ENCODE measurements at regions not wholly inside any gene's neighbourhood (a gene's known extent, or its start where the extent isn't known, plus 50 kb on each side); places are given as distances from the start of the nearest gene placed in this dataset.

GRCh38 chr2:125445495-125445894 is 1210.5 kb upstream of the GYPC start:
- no peak overlapping the region for H3K18ac ChIP-seq (ENCODE audit: low read depth, low read length)
- no peak overlapping the region for H4K5ac ChIP-seq (ENCODE audit: low read depth, low read length)
- H4K91ac ChIP-seq (ENCODE audit: insufficient read depth, low read depth, low read length), result no peak overlapping the region
- no peak overlapping the region for H2AK5ac ChIP-seq (ENCODE audit: low read depth, low read length)
- ChIA-PET POLR2A (ENCODE audit: unreplicated experiment) (no interaction called here), CTCF (no interaction called here)
- TF ChIP-seq SMC3 (IDR thresholded peaks at IDR 0.05; ENCODE audit: low read depth, low read length), result no peak
- no peak for TF ChIP-seq RAD21 (IDR thresholded peaks at IDR 0.05; ENCODE audit: low read length)
- no peak for TF ChIP-seq CTCF (conservative IDR thresholded peaks at IDR 0.05; ENCODE audit: low read depth, low read length)
- TF ChIP-seq ELK1 (IDR thresholded peaks at IDR 0.05; ENCODE audit: borderline replicate concordance, low read depth, low read length), result no peak
- no peak for TF ChIP-seq CHD1 (IDR thresholded peaks at IDR 0.05; ENCODE audit: low read depth, low read length)
- no peak for TF ChIP-seq CEBPB (IDR thresholded peaks at IDR 0.05; ENCODE audit: low read depth, low read length)
- TF ChIP-seq MXI1 (IDR thresholded peaks at IDR 0.05; ENCODE audit: borderline replicate concordance, low read depth, low read length), result no peak
- TF ChIP-seq NFE2L2 (IDR thresholded peaks at IDR 0.05; ENCODE audit: low read depth, low read length), result no peak
- TF ChIP-seq FOS (IDR thresholded peaks at IDR 0.05; ENCODE audit: low read depth, low read length), result no peak
- no peak for TF ChIP-seq BHLHE40 (IDR thresholded peaks at IDR 0.05; ENCODE audit: low read depth, low read length)
- TF ChIP-seq MAFK (IDR thresholded peaks at IDR 0.05; ENCODE audit: low read depth, low read length), result no peak
- no peak for TF ChIP-seq RFX5 (IDR thresholded peaks at IDR 0.05; ENCODE audit: low read depth, low read length)
- no peak for TF ChIP-seq POLR2A (IDR thresholded peaks at IDR 0.05; ENCODE audit: low read depth, low read length)
- no peak for TF ChIP-seq MAZ (IDR thresholded peaks at IDR 0.05; ENCODE audit: borderline replicate concordance, low read depth, low read length)
- TF ChIP-seq USF2 (IDR thresholded peaks at IDR 0.05; ENCODE audit: low read depth, low read length), result no peak
- no peak for TF ChIP-seq RCOR1 (IDR thresholded peaks at IDR 0.05; ENCODE audit: insufficient replicate concordance, low read length)
- no peaks in the 10 kb centered on the region for H3K79me1 ChIP-seq (ENCODE audit: low read depth in 1 of 2, low read length in 2 of 2)
- no peak overlapping the region for H3K14ac ChIP-seq (replicated peaks; ENCODE audit: low read depth, low read length)
- dilution Hi-C loops (cut with HindIII; ENCODE audit: low sequenced_read_pairs, unreplicated experiment), result no loop called here
- intact Hi-C loops (cut with micrococcal nuclease), result no loop called here
- H3K23ac ChIP-seq (ENCODE audit: low read depth, low read length), result no peak overlapping the region
- no peaks in the 10 kb centered on the region for H3K9me1 ChIP-seq (ENCODE audit: insufficient read depth, low read length)
- H2BK15ac ChIP-seq (ENCODE audit: low read depth, low read length), result no peak overlapping the region
- DNase-seq, result no peak
- no peak overlapping the region for H3K56ac ChIP-seq (ENCODE audit: extremely low read depth, insufficient read depth, low read length)
- H2AK9ac ChIP-seq (replicated peaks; ENCODE audit: low read depth, low read length, poor library complexity), result no peak overlapping the region
- H3K9ac ChIP-seq (ENCODE audit: low read depth, low read length), result no peak overlapping the region
- H4K8ac ChIP-seq (ENCODE audit: low read depth in 2 of 2, low read length in 2 of 2), result no peak overlapping the region
- H3K4me3 ChIP-seq (ENCODE audit: insufficient read depth, low read depth, low read length), result no peak overlapping the region
- no peak overlapping the region for H3K27ac ChIP-seq (ENCODE audit: insufficient read depth, low read length)
- H3K4ac ChIP-seq (ENCODE audit: low read depth, low read length), result no peak overlapping the region
- H3K4me2 ChIP-seq (ENCODE audit: low read depth, low read length), result no peak overlapping the region
- H2BK20ac ChIP-seq (ENCODE audit: low read depth, low read length), result no peak overlapping the region
- no TSS peak for BruUV-seq (replicated peaks)
- no peak overlapping the region for H2BK120ac ChIP-seq (ENCODE audit: low read depth, low read length)
- no peaks in the 10 kb centered on the region for H3K4me1 ChIP-seq (ENCODE audit: control insufficient read depth, insufficient read depth, low read length)
- in situ Hi-C loops (cut with MboI; ENCODE audit: low sequenced_read_pairs), result no loop called here
- H2BK5ac ChIP-seq (ENCODE audit: low read depth, low read length, poor library complexity, severe bottlenecking), result no peak overlapping the region
- H3K27me3 ChIP-seq (ENCODE audit: control insufficient read depth, insufficient read depth, low read length), result no peaks in the 10 kb centered on the region
- no peaks in the 10 kb centered on the region for H3K9me3 ChIP-seq (ENCODE audit: control insufficient read depth, insufficient read depth, low read length)
- no peaks in the 10 kb centered on the region for H4K20me1 ChIP-seq (ENCODE audit: insufficient read depth, low read length)
- no peak for ATAC-seq (ENCODE audit: low read depth)
- no peak overlapping the region for H2AFZ ChIP-seq (replicated peaks; ENCODE audit: low read length, poor library complexity)
- H3K36me3 ChIP-seq (ENCODE audit: control insufficient read depth, insufficient read depth, low read length), result no peaks in the 10 kb centered on the region

Data from IMR-90 (cell line).